HG03354 (cell line): ENCODE measurements at regions not wholly inside any gene's neighbourhood (a gene's known extent, or its start where the extent isn't known, plus 50 kb on each side); places are given as distances from the start of the nearest gene placed in this dataset.

Experiments used
- ATAC-seq: cut with Tn5 transposase; IDR thresholded peaks from one replicate; pipeline ENCODE4 v1.9.1; 2021; ENCODE audit warnings: mild to moderate bottlenecking; ENCODE audit not compliant: unreplicated experiment, poor library complexity, severe bottlenecking

DNA sequence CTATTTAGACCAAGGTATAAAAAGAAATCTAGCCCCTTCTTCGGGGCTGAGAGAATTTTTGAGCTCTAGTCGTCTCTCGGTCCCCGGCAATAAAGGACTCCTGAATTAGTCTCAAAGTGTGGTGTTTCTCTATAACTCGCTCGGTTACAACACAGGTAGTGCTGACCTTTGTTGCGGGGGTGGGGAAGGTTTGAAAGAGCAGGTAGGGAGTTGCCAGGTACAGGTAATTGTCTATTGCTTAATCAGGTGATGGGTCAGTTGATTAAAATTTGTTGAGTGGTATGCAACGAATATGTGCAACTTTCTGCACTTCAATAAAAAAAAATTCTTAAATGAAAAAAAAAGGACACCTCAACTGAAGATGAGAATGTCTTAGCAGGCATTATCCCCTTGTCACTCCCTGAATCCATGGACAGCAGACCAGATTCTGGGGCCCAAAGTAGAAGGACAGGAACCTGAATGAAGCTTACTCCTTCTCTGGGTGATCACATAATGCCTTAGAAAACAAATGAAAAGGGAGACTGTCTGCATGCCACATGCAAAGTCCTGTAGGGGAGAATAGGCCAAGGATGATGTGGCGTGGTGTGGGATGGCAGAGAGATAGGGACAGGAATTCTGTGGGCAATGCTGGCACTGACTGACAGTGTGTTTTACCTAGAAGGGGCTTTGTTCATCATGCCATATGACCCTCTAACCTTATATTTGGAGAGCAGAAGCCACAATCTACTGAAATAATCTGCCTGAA lies 157.6 kb upstream of the OLIG3 start:
- no peak for ATAC-seq

DNA sequence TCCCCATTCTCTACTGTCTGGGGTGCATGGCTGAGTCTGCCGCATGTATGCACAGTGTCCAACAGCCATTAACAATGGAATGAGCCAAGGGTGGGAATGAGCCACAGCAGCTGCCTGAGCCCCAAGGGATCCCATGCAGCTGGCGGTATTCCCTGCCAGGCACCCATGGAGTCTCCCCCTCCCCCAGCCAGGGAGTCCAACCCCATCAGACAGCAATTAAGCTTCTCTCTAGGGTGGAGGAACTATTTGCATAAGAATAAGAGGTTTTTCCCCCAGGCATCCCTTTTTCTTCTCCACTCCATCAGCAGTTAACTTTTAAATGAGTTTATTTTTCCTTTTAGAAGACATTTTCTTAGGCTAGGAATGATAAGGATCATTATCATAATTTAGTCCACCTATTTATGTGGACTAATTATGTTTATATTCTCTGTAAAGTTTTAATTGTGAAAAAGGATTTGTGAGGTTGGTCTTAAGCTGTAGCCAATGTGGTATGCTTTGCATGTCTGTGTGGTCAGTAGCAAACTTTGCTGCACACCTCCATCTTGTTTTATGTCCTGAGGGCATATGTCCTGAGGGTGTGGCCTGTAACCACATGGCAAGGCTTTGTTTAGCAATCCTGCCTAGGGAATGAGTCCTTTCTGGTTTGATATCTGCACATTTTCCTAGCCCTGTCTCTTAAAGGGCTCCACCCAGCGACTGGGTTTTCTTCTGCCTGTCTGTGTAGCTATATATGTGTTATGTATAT lies 158.9 kb upstream of the OLIG3 start:
- no peak for ATAC-seq

DNA sequence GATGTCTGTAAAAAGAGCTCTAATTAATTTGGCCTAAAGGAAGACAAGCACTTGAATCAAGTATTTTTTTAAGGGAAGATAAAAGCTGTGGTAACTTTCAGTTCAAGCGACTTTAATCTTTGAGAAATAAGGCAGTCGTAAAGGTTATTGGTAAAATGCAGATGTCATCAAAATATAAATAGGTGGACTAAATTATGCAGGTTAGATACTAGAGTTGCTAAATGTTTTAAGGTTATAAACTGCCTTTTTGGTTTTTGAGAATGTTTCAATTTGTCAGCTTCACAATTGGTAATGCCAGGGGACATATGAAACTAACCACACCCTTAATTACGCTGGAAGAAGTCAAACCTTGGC lies 159.5 kb upstream of the OLIG3 start:
- no peak for ATAC-seq

GRCh38 chr6:137654365-137654981 lies 160.3 kb upstream of the OLIG3 start:
- no peak for ATAC-seq

DNA sequence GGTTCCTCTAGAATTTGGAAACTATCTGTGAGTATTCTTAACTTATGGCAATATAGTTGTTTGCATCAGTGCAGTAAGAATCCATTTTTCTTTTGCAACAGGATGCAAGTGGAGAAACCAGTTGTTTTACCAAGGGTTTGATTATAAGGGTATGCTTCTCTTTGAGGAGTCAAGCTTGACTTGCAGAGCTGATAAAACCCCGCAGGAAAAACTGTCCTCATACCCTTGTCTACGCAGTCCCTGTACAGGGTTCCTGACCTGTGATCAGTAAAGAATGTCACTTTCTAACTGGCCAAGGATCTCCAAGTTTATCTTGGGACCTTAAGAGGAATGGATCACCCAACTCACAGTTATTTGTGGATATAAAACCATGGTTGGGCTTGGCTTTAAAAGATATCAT lies 161.1 kb upstream of the OLIG3 start:
- no peak for ATAC-seq

- ATAC-seq: no peak
These were observed 162.5 kb upstream of the OLIG3 start for GRCh38 chr6:137656735-137657134.

- no peak for ATAC-seq
These were observed 163.2 kb upstream of the OLIG3 start for GRCh38 chr6:137657351-137657911.

DNA sequence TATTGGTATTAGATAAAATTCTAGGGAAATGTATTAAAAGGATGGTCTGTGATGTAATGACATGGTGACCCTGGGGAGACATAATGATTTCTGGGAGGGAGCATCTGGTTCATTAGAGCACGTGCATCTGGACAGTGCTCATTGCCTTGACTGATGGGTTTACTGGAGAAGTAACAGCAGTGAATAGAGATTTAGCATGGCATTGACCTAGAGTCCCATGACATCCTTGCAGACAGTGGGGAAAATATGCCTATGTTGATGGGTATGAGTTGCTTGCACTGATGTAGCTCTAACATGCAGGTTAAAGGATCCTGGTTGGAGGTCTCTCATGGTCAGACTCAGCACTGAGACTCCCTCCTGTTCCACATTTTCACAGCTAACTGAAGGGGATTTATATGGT lies 164.1 kb upstream of the OLIG3 start:
- ATAC-seq: no peak

DNA sequence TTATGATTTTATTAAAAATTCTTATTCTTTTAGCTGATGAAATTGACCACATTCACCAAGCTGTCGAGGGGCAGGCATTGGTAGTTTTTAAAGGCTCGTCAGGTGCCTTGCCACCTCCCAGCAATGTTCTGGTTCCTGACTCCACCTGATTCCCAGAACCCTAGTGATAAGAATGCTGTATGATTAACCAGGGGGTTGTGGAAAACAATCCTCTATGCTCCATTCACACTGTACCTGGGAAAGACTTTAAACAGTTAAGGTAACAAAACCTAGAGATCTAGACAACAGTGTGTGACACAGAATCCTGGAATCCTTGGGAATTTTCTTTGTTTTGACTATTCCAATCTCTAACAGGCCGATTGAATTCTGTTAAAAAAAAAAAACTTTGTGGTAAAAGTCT lies 165.7 kb upstream of the OLIG3 start:
- no peak for ATAC-seq

DNA sequence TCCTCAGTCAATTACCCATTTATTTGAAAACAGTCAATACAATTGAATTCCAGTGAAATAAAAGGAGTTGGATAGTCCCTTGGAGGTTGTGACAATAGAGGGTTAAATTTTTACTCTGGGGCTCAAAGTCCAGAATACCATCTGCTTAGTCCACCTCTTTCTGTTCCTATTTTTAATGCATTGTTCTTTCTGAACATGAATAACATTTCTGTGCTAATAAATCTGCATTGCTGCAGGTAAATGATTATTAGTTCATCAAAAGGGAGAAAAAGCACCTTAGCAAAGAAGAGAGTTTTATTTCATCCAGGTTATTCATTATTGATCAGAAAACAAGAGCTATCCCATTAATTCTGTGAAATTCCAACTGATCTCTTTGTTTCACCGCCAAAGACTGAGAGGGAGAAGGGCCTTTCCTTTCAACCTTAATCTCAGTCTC lies 166.1 kb upstream of the OLIG3 start:
- ATAC-seq: no peak

- ATAC-seq: no peak
These were observed 167.4 kb upstream of the OLIG3 start for GRCh38 chr6:137661601-137662000.

DNA sequence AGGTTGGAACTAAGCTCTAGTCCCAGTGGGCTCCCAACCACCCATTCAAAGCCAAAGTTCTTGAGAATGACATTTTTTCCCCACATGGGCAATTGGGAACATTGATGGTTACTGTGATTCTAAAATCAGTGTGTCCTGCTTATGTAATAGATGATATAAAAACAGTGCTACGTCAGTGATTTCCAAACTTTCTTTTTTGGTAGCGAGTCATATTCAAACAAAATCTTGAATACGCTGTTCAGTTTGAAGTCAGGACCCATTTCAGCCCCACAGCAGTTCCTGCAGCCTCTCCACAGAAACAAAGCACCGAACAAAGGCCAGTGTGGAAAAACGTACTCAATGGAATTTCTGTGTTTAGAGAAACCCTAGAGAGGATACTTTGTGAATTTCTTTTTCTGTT lies 170.0 kb upstream of the OLIG3 start:
- ATAC-seq: no peak

DNA sequence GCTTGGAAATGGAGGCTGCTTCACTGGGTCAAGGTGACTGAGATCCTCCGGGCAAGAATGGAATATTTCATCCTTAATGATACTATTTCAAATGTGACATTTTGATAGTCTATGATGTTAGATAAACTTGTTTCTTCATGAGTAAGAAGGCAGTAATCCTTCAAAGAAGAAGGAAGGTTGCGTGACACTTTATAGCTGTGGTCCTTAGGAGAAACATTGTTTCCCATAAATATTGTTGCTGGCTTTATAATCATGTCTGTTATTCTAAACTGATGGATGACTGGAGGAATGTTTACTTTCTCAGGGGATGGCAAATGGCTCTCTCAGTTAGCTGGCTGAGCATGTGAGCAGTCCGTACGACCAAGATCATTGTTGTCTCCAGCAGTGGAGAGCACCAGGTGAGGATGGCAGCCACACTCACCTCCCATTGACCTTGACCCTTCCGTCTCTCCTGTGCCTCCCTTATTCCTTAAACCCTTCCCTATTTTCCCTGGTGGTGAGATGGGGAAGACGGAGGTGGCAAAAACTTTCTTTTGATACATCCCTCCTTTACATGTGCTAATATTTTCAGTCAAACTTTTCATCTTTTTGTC lies 171.2 kb upstream of the OLIG3 start:
- no peak for ATAC-seq

GRCh38 chr6:137666202-137666774 lies 172.1 kb upstream of the OLIG3 start:
- peak; percentile 69 for ATAC-seq

- no peak for ATAC-seq
These were observed 179.4 kb upstream of the OLIG3 start for GRCh38 chr6:137673603-137674002.

GRCh38 chr6:137676888-137677287 lies 182.7 kb upstream of the OLIG3 start:
- peak; percentile 72 for ATAC-seq

GRCh38 chr6:137677709-137678108 lies 183.5 kb upstream of the OLIG3 start:
- no peak for ATAC-seq

- ATAC-seq: no peak
These were observed 184.3 kb upstream of the OLIG3 start for GRCh38 chr6:137678451-137678850.

DNA sequence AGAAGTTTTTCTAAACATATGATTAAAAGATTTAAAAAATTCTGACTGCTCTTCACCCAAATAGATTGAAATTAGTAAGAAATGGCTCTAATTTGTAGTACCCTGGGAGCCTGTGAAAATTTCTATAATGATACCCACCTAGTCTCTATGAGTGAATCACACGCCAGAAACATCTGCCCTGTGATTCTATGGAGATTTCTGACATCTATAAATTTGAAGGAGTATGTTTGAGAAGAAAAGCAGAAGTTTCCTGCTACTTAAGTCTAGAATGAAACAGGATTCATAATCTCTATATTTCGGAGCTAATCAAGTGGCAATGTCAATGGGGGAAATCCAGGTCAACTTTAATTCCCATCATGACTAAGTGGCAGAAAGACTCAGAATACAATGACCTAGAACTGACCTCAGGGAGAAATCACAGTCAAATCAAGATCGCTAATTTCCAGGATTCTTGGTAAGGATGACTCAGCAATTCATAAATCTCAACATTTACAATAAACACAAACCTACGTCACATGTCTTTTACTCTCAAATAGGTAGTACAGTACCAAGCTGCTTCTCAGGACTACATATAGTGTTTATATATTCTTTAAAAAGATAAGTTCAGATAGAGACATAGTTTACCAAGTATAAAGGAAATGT lies 186.2 kb upstream of the TNFAIP3 start:
- peak; percentile 42 for ATAC-seq
